GM04503 (cell line): ENCODE measurements at regions not wholly inside any gene's neighbourhood (a gene's known extent, or its start where the extent isn't known, plus 50 kb on each side); places are given as distances from the start of the nearest gene placed in this dataset.

Experiments
- DNase-seq: peaks from one replicate; pipeline ENCODE4 v3.0.0-alpha.2; 2012; ENCODE audit warnings: low read depth

- DNase-seq: no peak
Observed at GRCh38 chr13:39283072-39283471, 244.8 kb downstream of the NHLRC3 start.

GRCh38 chr13:39284801-39285388 is 246.6 kb downstream of the NHLRC3 start:
- DNase-seq: no peak
